ENCODE measurements at regions not wholly inside any gene's neighbourhood (a gene's known extent, or its start where the extent isn't known, plus 50 kb on each side); places are given as distances from the start of the nearest gene placed in this dataset.

GRCh38 chr22:46073683-46074504, 76.4 kb upstream of the PPARA start:
- no peak overlapping the region for H3K9ac ChIP-seq (ENCODE audit: low read length)
- no peak for TF ChIP-seq EZH2phosphoT487 (conservative IDR thresholded peaks at IDR 0.05; ENCODE audit: low read length)
- TF ChIP-seq CTCF (IDR thresholded peaks at IDR 0.05; ENCODE audit: insufficient read depth, low read length, poor library complexity, severe bottlenecking), result no peak
- no peak overlapping the region for H2AFZ ChIP-seq (ENCODE audit: low read depth, low read length, severe bottlenecking)
- H3K27me3 ChIP-seq (ENCODE audit: low read length), result no peaks in the 10 kb centered on the region
- H4K20me1 ChIP-seq (ENCODE audit: low read depth, low read length), result no peaks in the 10 kb centered on the region
- H3K9me2 ChIP-seq (replicated peaks; ENCODE audit: insufficient read depth, low read length), result no peaks in the 10 kb centered on the region
- no peaks in the 10 kb centered on the region for H3F3A ChIP-seq (ENCODE audit: insufficient read depth)
- no peak overlapping the region for H3K4me2 ChIP-seq (ENCODE audit: low read depth, low read length, poor library complexity, severe bottlenecking)
- H3K79me2 ChIP-seq (ENCODE audit: insufficient read depth, low read length), result no peaks in the 10 kb centered on the region
- H3K4me3 ChIP-seq (ENCODE audit: insufficient read depth, low read length, poor library complexity, severe bottlenecking), result no peak overlapping the region
- H3K36me3 ChIP-seq (ENCODE audit: low read length), result no peaks in the 10 kb centered on the region
- no peaks in the 10 kb centered on the region for H3K9me3 ChIP-seq (ENCODE audit: insufficient read depth, low read length)
- no peak overlapping the region for H3K27ac ChIP-seq (ENCODE audit: low read depth, low read length)

- no peaks in the 10 kb centered on the region for H3K9me3 ChIP-seq (ENCODE audit: insufficient read depth, low read length)
- no peaks in the 10 kb centered on the region for H3K27me3 ChIP-seq (ENCODE audit: low read length)
- no peak overlapping the region for H2AFZ ChIP-seq (ENCODE audit: low read depth, low read length, severe bottlenecking)
- H3K4me2 ChIP-seq (ENCODE audit: low read depth, low read length, poor library complexity, severe bottlenecking), result no peak overlapping the region
- H3F3A ChIP-seq (ENCODE audit: insufficient read depth), result no peaks in the 10 kb centered on the region
- no peak overlapping the region for H3K27ac ChIP-seq (ENCODE audit: low read depth, low read length)
- no peaks in the 10 kb centered on the region for H3K9me2 ChIP-seq (replicated peaks; ENCODE audit: insufficient read depth, low read length)
- H3K36me3 ChIP-seq (ENCODE audit: low read length), result no peaks in the 10 kb centered on the region
- no peaks in the 10 kb centered on the region for H4K20me1 ChIP-seq (ENCODE audit: low read depth, low read length)
- no peak overlapping the region for H3K9ac ChIP-seq (ENCODE audit: low read length)
- H3K79me2 ChIP-seq (ENCODE audit: insufficient read depth, low read length), result no peaks in the 10 kb centered on the region
- TF ChIP-seq EZH2phosphoT487 (conservative IDR thresholded peaks at IDR 0.05; ENCODE audit: low read length) (no peak), CTCF (IDR thresholded peaks at IDR 0.05; ENCODE audit: insufficient read depth, low read length, poor library complexity, severe bottlenecking) (no peak)
- H3K4me3 ChIP-seq (ENCODE audit: insufficient read depth, low read length, poor library complexity, severe bottlenecking), result no peak overlapping the region
These were observed 75.4 kb upstream of the PPARA start for GRCh38 chr22:46074771-46075551.

GRCh38 chr22:46075764-46076531, 74.4 kb upstream of the PPARA start:
- no peak overlapping the region for H3K27ac ChIP-seq (ENCODE audit: low read depth, low read length)
- H3K79me2 ChIP-seq (ENCODE audit: insufficient read depth, low read length), result no peaks in the 10 kb centered on the region
- no peak overlapping the region for H3K9ac ChIP-seq (ENCODE audit: low read length)
- H3F3A ChIP-seq (ENCODE audit: insufficient read depth), result no peaks in the 10 kb centered on the region
- no peaks in the 10 kb centered on the region for H3K9me2 ChIP-seq (replicated peaks; ENCODE audit: insufficient read depth, low read length)
- H3K4me2 ChIP-seq (ENCODE audit: low read depth, low read length, poor library complexity, severe bottlenecking), result no peak overlapping the region
- no peaks in the 10 kb centered on the region for H3K27me3 ChIP-seq (ENCODE audit: low read length)
- H4K20me1 ChIP-seq (ENCODE audit: low read depth, low read length), result no peaks in the 10 kb centered on the region
- no peak for TF ChIP-seq CTCF (IDR thresholded peaks at IDR 0.05; ENCODE audit: insufficient read depth, low read length, poor library complexity, severe bottlenecking)
- TF ChIP-seq EZH2phosphoT487 (conservative IDR thresholded peaks at IDR 0.05; ENCODE audit: low read length), result no peak
- no peak overlapping the region for H2AFZ ChIP-seq (ENCODE audit: low read depth, low read length, severe bottlenecking)
- no peaks in the 10 kb centered on the region for H3K36me3 ChIP-seq (ENCODE audit: low read length)
- no peak overlapping the region for H3K4me3 ChIP-seq (ENCODE audit: insufficient read depth, low read length, poor library complexity, severe bottlenecking)
- no peaks in the 10 kb centered on the region for H3K9me3 ChIP-seq (ENCODE audit: insufficient read depth, low read length)

Data from SU-DHL-6 (cell line).